Occipital lobe (tissue), 1 donor: ENCODE measurements at regions not wholly inside any gene's neighbourhood (a gene's known extent, or its start where the extent isn't known, plus 50 kb on each side); places are given as distances from the start of the nearest gene placed in this dataset.
A peak's percentile ranks its signal among the peaks of the same experiment; 100 is the strongest.

Experiments used
- DNase-seq: peaks from one replicate; lab custom pipeline; 2025; lab: John Stamatoyannopoulos, UW

GRCh38 chr15:98519767-98520550 lies 128.4 kb upstream of the IGF1R start:
- no peak for DNase-seq

- DNase-seq = no peak
Measured at GRCh38 chr15:98522127-98522526, 126.2 kb upstream of the IGF1R start.

GRCh38 chr15:98523912-98524662 lies 124.3 kb upstream of the IGF1R start:
- no peak for DNase-seq

GRCh38 chr15:98524838-98525660 lies 123.3 kb upstream of the IGF1R start:
- no peak for DNase-seq

GRCh38 chr15:98525661-98526001 lies 122.7 kb upstream of the IGF1R start:
- DNase-seq = no peak

- no peak for DNase-seq
Measured at GRCh38 chr15:98526094-98526493, 122.2 kb upstream of the IGF1R start.

GRCh38 chr15:98528046-98528725 lies 120.2 kb upstream of the IGF1R start:
- DNase-seq = no peak

- DNase-seq = no peak
Measured at GRCh38 chr15:98529205-98530145, 118.9 kb upstream of the IGF1R start.

GRCh38 chr15:98530570-98530969 lies 117.8 kb upstream of the IGF1R start:
- no peak for DNase-seq

GRCh38 chr15:98532063-98532462 lies 116.3 kb upstream of the IGF1R start:
- no peak for DNase-seq

GRCh38 chr15:98536976-98537375 lies 111.4 kb upstream of the IGF1R start:
- no peak for DNase-seq

- no peak for DNase-seq
Measured at GRCh38 chr15:98537516-98538060, 110.8 kb upstream of the IGF1R start.

- no peak for DNase-seq
Measured at GRCh38 chr15:98541519-98541918, 106.8 kb upstream of the IGF1R start.

- no peak for DNase-seq
Measured at GRCh38 chr15:98543237-98543636, 105.1 kb upstream of the IGF1R start.

GRCh38 chr15:98546329-98546728 lies 102.0 kb upstream of the IGF1R start:
- DNase-seq = no peak

GRCh38 chr15:98547275-98547674 lies 101.1 kb upstream of the IGF1R start:
- no peak for DNase-seq

- no peak for DNase-seq
Measured at GRCh38 chr15:98547741-98548138, 100.6 kb upstream of the IGF1R start.

GRCh38 chr15:98548139-98548971 lies 100.0 kb upstream of the IGF1R start:
- peak; percentile 70 for DNase-seq

- DNase-seq = no peak
Measured at GRCh38 chr15:98549003-98549402, 99.3 kb upstream of the IGF1R start.
